ENCODE measurements at regions not wholly inside any gene's neighbourhood (a gene's known extent, or its start where the extent isn't known, plus 50 kb on each side); places are given as distances from the start of the nearest gene placed in this dataset.
A peak's percentile ranks its signal among the peaks of the same experiment; 100 is the strongest.

- Histone ChIP-seq H3K36me3 (replicated peaks in 1 of 2) (no peaks in the 10 kb centered on the region), H3K4me3 (peak overlapping the region in 1 of 4 donors; percentile 18), H3K4me1 (replicated peaks in 1 of 2) (peaks cover 7 to 43% of the 10 kb centered on the region in 2 donors), H3K9me3 (replicated peaks in 1 of 3) (no peaks in the 10 kb centered on the region), H3K27me3 (no peaks in the 10 kb centered on the region), H3K27ac (peak overlapping the region in 2 of 5 donors; percentile 58 to 75)
- 36 to 48% (median 41%) methylated on average over 13 of the region's 13 CpGs for WGBS, 4 donors
- peak in 4 of 7 donors; percentile 37 to 64 (median 50) for DNase-seq
- intact Hi-C loops (cut with DNase I): no loop called here
- TF ChIP-seq, protein P1, sequence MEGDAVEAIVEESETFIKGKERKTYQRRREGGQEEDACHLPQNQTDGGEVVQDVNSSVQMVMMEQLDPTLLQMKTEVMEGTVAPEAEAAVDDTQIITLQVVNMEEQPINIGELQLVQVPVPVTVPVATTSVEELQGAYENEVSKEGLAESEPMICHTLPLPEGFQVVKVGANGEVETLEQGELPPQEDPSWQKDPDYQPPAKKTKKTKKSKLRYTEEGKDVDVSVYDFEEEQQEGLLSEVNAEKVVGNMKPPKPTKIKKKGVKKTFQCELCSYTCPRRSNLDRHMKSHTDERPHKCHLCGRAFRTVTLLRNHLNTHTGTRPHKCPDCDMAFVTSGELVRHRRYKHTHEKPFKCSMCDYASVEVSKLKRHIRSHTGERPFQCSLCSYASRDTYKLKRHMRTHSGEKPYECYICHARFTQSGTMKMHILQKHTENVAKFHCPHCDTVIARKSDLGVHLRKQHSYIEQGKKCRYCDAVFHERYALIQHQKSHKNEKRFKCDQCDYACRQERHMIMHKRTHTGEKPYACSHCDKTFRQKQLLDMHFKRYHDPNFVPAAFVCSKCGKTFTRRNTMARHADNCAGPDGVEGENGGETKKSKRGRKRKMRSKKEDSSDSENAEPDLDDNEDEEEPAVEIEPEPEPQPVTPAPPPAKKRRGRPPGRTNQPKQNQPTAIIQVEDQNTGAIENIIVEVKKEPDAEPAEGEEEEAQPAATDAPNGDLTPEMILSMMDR (IDR thresholded peaks at IDR 0.05): no peak
- no peak for TF ChIP-seq POLR2A (IDR thresholded peaks at IDR 0.05)
Observed at GRCh38 chr17:17414341-17414805, 62.4 kb upstream of the MED9 start.

DNA sequence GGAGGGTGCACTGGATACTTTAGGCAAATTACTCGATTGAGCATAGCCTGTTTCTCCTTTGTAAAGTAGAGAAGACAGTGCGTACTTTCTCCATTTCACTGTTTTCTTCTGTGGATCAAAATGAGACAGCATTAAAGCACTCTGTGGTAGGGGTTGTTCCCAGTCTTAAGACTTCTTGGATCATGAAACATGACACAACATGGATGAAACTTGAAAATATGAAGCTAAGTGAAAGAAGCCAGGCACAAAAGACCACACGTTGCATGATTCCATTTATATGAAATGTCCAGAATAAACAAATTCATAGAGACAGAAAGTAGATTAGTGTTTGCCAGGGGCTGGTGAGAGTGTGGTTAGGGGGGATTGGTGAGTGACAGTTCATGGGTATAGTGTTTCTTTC is 61.8 kb upstream of the MED9 start:
- H3K36me3 ChIP-seq (replicated peaks in 1 of 2): no peaks in the 10 kb centered on the region
- peak overlapping the region in 1 of 5 donors; percentile 58 for H3K27ac ChIP-seq
- WGBS, 4 donors: 88 to 91% (median 89%) methylated on average over 3 of the region's 3 CpGs
- DNase-seq: no peak
- H3K4me1 ChIP-seq (replicated peaks in 1 of 2): peaks cover 7 to 43% of the 10 kb centered on the region in 2 donors
- H3K9me3 ChIP-seq (replicated peaks in 1 of 3): no peaks in the 10 kb centered on the region
- intact Hi-C loops (cut with DNase I): no loop called here
- no peaks in the 10 kb centered on the region for H3K27me3 ChIP-seq
- no peak overlapping the region for H3K4me3 ChIP-seq
- TF ChIP-seq, protein P1 (IDR thresholded peaks at IDR 0.05): no peak
- no peak for TF ChIP-seq POLR2A (IDR thresholded peaks at IDR 0.05)

- DNase-seq: peak in 4 of 7 donors; percentile 47 to 63 (median 60)
- Histone ChIP-seq H3K4me3 (no peak overlapping the region), H3K4me1 (replicated peaks in 1 of 2) (peaks cover 7 to 43% of the 10 kb centered on the region in 2 donors), H3K9me3 (replicated peaks in 1 of 3) (no peaks in the 10 kb centered on the region), H3K27ac (peak overlapping the region in 4 of 5 donors; percentile 23 to 79 (median 50)), H3K36me3 (replicated peaks in 1 of 2) (no peaks in the 10 kb centered on the region), H3K27me3 (no peaks in the 10 kb centered on the region)
- WGBS, 4 donors: 86 to 98% (median 94%) methylated on average over 2 of the region's 2 CpGs
- intact Hi-C loops (cut with DNase I): no loop called here
- TF ChIP-seq, protein P1 (IDR thresholded peaks at IDR 0.05): no peak
- TF ChIP-seq POLR2A (IDR thresholded peaks at IDR 0.05): no peak
Observed at GRCh38 chr17:17416007-17416399, 60.8 kb upstream of the MED9 start.

- Histone ChIP-seq H3K9me3 (replicated peaks in 1 of 3) (no peaks in the 10 kb centered on the region), H3K27me3 (no peaks in the 10 kb centered on the region), H3K4me1 (replicated peaks in 1 of 2) (peaks cover 7 to 43% of the 10 kb centered on the region in 2 donors), H3K27ac (peak overlapping the region in 4 of 5 donors; percentile 23 to 79 (median 50)), H3K4me3 (no peak overlapping the region), H3K36me3 (replicated peaks in 1 of 2) (no peaks in the 10 kb centered on the region)
- intact Hi-C loops (cut with DNase I): no loop called here
- DNase-seq: peak in 6 of 7 donors; percentile 29 to 71 (median 60)
- TF ChIP-seq, protein P1 (IDR thresholded peaks at IDR 0.05): no peak
- TF ChIP-seq POLR2A (IDR thresholded peaks at IDR 0.05): peak in 1 of 2 donors; percentile 21
- 66 to 82% (median 70%) methylated on average over 16 of the region's 16 CpGs for WGBS, 4 donors
Observed at GRCh38 chr17:17416400-17417360, 60.1 kb upstream of the MED9 start.
